ENCODE measurements at regions not wholly inside any gene's neighbourhood (a gene's known extent, or its start where the extent isn't known, plus 50 kb on each side); places are given as distances from the start of the nearest gene placed in this dataset.
A peak's percentile ranks its signal among the peaks of the same experiment; 100 is the strongest.

- DNase-seq: no peak
Observed at GRCh38 chr2:128622371-128622770, 303.7 kb upstream of the HS6ST1 start.

DNA sequence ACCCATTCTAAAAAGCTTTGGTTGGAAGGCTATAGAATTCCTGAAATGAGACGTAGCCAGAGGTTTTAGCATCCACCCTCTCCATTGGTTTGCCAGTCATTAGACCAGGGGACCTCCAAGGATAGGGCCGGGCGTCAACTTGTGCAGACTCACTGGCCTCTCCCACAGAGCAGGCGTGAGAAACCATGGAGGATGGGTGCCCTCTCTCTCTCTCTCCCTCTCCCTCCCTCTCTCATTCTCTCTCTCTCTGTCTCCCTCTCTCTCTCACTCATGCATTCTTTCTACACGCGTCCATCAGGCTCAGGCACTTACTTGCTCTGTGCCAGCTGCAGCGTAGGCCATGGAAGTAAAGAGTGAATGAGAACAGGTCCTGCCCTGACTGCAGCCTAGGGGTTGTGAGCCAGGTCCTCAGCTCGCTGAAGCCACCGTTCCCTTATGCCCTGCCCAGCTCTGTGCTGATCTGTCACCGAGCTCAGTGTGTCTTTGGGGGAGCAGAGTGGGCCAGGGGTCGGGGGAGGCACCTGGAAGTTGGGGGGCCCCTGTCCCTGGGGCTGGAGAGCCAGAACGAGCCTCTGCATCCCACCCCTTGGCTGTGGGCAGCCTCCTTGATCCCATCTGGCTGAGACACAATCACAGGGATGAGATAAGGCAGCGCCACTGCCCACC lies 304.4 kb upstream of the HS6ST1 start:
- no peak for DNase-seq

- DNase-seq: peak; percentile 72
Observed at GRCh38 chr2:128623776-128624761, 305.4 kb upstream of the HS6ST1 start.

- no peak for DNase-seq
Observed at GRCh38 chr2:128624956-128625355, 306.3 kb upstream of the HS6ST1 start.

DNA sequence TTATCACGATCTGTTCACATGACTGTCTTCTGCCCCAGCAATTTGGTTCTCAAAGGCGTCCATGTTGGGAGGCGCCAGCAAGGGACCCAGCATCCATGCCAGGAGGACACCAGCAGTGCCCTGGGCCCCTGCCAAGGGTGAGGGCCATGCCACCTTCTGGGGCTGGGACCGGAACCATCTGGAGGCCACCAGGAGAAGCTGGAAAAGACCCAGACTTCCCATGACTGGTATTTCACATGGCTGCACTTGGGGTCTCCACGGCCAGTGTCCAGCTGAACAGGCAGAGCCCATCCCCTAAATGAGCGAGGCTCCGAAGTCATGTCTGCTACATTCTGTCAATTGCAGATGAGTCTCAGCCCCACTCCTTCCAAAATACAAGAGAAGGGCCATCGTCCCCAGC lies 306.8 kb upstream of the HS6ST1 start:
- no peak for DNase-seq

DNA sequence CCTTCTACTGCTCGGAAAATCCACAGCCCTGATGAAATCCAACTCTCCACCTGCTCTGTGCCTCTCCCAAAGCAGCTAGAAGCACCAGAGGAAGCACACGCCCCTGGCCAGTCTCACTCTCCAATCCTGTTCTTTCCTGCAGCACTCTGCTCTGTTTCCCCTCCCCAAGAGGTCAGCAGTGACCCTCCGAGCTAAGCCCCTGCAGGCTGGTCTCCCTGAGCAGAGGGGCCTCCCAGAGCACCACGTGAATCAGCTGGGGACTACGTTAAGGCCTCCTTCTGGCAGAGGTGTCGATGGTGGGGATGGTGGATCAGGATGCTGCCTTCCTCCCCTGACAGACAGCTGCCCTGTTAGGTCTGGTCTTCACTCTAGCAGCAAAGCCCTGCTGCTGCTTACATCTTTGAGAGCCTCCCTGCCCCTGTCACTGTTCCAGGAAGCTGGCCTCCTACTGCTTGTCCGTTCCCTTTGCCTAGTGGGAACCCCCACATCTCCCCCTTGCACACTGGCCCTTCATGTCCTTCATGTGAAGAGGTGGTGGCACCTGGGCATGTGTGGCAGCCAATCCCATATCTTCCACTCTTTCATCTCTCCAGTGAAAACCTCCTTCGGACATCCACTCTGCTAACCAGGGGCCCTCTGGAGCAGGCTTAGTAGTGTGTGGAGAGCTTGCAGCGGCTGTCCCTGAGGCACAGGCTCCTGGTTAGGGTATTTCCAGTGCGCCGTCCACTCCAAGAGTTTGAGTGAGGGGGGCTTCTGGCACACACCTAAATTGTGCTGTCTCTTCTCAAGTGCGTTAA lies 307.5 kb upstream of the HS6ST1 start:
- no peak for DNase-seq

- DNase-seq: peak; percentile 32
Observed at GRCh38 chr2:128626760-128627511, 308.3 kb upstream of the HS6ST1 start.

- DNase-seq: peak; percentile 13
Observed at GRCh38 chr2:128628206-128628605, 309.5 kb upstream of the HS6ST1 start.

DNA sequence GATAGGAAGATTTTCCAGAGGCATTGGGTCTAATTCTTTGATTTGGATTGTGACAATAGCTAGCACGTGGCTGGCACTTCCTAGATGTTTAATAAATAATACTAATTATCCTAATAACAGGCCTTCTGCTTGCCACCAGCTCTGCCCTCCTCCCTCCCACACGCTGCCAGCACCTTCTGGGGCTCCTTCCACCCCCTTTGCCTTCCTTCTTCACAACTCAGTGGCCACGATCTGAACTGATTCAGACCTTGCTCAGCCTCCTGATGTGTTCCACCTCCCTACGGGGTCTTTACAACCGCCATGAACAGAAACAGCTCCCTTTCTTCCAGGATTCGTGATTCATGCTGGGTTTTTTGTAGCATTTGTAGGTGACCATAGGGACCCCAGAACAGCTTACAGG lies 310.3 kb upstream of the HS6ST1 start:
- no peak for DNase-seq

DNA sequence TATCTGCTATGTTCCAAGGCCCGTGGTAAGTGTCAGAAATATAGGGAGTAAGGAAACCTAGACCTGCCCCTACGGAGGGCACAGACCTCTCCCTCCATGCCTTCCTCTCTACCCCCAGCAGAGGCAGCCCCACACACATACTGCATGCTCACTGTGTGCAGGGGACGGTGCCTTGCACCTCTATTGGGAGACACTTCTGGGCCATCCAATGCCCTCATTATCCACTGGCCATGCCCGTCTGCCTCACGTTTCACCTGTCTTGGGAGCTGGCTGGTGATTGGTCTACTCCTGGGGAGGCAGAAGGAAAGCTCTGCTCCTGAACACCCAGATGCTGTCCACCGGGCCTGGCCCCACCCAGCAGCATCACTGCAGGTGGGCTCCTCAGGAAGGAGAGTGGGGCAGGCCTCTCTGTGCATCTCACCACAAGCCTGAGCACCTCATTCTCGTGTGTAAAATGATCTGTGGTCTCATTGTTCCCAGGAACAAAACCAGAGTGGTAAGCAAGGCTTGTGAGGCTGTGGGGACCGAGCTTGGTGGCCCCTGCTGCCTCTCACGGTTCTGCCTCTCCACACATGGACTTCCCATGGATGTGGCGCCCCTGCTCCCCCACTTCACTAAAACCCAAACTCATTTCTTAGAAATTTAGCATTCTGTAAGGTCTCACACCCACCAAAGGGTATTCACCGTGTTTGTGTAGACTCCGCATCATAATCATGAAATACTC lies 312.5 kb upstream of the HS6ST1 start:
- DNase-seq: peak; percentile 10

- DNase-seq: no peak
Observed at GRCh38 chr2:128631698-128632500, 313.2 kb upstream of the HS6ST1 start.

- DNase-seq: no peak
Observed at GRCh38 chr2:128632501-128632800, 313.8 kb upstream of the HS6ST1 start.

GRCh38 chr2:128633501-128633900 lies 314.8 kb upstream of the HS6ST1 start:
- DNase-seq: no peak

GRCh38 chr2:128635361-128635900 lies 316.8 kb upstream of the HS6ST1 start:
- DNase-seq: no peak

GRCh38 chr2:128636802-128637147 lies 318.1 kb upstream of the HS6ST1 start:
- DNase-seq: no peak

GRCh38 chr2:128637481-128638155 lies 318.9 kb upstream of the HS6ST1 start:
- DNase-seq: no peak

DNA sequence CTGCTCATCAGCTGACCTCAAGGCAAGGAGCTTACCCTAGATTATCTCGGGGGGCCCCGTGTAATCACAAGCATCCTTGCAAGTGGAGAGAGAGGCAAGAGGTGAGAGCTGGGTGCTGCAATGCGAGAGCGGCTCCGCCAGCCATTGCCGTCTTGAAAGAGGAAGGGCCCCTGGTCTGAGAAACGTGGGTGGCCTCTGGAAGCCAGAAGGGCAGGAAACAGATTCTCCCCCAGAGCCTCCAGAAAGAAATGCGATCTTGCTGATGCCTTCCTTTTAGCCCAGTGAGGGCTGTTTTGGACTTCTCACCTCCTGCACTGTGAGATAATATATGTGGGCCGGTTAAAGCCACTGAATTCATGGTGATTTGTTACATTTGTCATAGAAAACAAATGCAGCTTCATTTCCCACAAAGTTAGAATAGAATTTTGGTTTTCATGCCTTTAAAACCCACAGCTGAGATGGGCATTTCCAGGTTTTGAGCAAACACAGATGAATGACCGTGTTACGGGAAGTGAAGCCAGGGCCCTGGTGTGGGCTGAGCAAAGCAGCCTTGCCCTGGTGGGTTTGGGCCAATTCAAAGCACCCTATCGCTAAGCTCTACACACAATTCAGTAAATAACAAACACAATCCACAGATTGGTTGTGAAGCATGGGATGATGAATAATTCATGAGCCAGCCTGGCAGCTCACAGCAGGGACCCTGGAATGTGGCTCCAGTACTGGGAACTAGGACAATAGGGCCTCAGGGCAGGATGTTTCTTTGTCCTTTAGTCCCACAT lies 319.9 kb upstream of the HS6ST1 start:
- peak; percentile 44 for DNase-seq

DNA sequence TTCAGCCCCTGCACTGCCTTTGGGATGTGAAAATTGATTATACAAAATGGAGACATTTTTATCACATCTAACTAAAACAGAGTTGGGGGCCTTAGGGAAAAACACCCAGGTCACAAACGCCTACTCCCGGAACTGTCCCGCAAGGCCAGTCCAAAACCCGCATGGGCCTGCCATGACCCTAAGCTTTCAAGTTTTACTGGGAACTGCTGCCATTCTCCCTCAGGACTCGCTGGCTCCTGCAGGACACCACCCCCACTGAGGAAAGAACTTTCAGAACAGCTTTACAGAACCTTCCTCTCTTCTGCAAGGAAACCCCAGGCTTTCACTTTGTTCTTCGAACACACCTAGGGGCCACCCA lies 320.4 kb upstream of the HS6ST1 start:
- no peak for DNase-seq

DNA sequence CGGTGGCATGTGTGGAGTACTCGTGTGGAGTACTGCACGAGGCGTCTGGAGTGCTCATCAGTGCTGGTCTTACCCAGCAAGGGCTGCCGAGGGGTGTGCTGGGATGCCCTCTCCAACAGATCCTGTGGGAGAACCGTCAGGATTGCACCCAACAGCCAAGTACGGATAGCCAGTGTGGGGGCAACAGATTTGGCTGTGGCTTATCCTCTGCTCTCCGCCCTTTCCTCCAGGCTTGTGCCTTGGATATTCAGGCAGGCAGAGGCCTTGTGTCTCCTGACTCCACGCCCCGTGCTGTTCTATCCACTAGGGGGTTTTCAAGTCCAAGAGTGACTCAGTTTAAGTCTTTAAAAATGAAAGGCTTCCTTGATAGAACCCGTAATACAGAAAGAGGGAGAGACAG lies 321.0 kb upstream of the HS6ST1 start:
- no peak for DNase-seq
